Thoracic aorta (tissue), 2 donors: ENCODE measurements at regions not wholly inside any gene's neighbourhood (a gene's known extent, or its start where the extent isn't known, plus 50 kb on each side); places are given as distances from the start of the nearest gene placed in this dataset.

Source experiments
- ATAC-seq: fragments of 150-250 bp; one replicate; pipeline ENCODE4 v1.8.0; 2017; ENCODE audit warnings: low read depth; ENCODE audit not compliant: insufficient number of reproducible peaks, low FRiP score
- DNase-seq: peaks from one replicate; pipeline ENCODE4 v3.0.0-alpha.2; 2020; ENCODE audit warnings: low spot score
- H3K27ac ChIP-seq, 2 donors: fragments of 200-600 bp; sonication (generic); 1 replicate in 1 of 2; 2 replicates in 1 of 2; pipeline ENCODE4 v1.5.1; 2016; ENCODE audit warnings: mild to moderate bottlenecking in 2 of 2, moderate library complexity in 2 of 2
- H3K27me3 ChIP-seq: fragments of 200-600 bp; sonication (generic); replicated peaks from 2 replicates; pipeline ENCODE4 v1.6.0; 2016; ENCODE audit warnings: mild to moderate bottlenecking; ENCODE audit not compliant: insufficient read depth
- H3K36me3 ChIP-seq: fragments of 200-600 bp; sonication (generic); one replicate; pipeline ENCODE4 v1.5.1; 2016
- H3K4me1 ChIP-seq, 2 donors: fragments of 200-600 bp; sonication (generic); 1 replicate in 1 of 2; 2 replicates in 1 of 2; pipeline versions ENCODE4 v1.5.1 to v1.6.0; 2016; ENCODE audit warnings: low read depth in 2 of 2, mild to moderate bottlenecking in 1 of 2; ENCODE audit not compliant: control insufficient read depth in 1 of 2
- H3K4me3 ChIP-seq: fragments of 200-600 bp; sonication (generic); 2 replicates; pipeline ENCODE4 v1.5.1; 2016; ENCODE audit warnings: mild to moderate bottlenecking
- H3K9me3 ChIP-seq: fragments of 200-600 bp; sonication (generic); 2 replicates; pipeline ENCODE4 v1.5.1; 2016
- TF ChIP-seq, protein P1 (sequence below): fragments of 200-600 bp; sonication (generic); IDR thresholded peaks from one replicate; pipeline ENCODE4 v1.5.1; 2019; ENCODE audit warnings: antibody characterized with exemption

DNA sequence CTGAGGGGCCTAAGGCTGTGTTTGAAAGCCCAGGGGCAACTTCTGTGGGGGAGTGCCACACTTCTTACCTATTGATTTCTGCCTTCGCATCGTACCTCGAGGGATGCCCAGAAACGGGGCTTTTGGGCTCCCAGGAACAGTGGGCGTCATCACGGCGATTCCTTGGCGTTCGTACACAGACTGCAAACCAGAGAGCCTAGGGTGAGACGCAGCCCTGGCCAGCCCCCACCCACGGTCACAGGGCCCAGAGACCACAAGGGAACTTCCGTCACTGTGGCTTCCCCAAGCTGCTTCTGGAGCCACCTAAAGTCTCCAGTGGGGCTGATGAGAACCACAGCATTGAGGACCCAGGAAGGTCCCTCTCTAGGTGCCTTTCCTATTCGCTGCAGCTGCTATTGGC, 91.9 kb downstream of the CTTN start:
- TF ChIP-seq, protein P1, sequence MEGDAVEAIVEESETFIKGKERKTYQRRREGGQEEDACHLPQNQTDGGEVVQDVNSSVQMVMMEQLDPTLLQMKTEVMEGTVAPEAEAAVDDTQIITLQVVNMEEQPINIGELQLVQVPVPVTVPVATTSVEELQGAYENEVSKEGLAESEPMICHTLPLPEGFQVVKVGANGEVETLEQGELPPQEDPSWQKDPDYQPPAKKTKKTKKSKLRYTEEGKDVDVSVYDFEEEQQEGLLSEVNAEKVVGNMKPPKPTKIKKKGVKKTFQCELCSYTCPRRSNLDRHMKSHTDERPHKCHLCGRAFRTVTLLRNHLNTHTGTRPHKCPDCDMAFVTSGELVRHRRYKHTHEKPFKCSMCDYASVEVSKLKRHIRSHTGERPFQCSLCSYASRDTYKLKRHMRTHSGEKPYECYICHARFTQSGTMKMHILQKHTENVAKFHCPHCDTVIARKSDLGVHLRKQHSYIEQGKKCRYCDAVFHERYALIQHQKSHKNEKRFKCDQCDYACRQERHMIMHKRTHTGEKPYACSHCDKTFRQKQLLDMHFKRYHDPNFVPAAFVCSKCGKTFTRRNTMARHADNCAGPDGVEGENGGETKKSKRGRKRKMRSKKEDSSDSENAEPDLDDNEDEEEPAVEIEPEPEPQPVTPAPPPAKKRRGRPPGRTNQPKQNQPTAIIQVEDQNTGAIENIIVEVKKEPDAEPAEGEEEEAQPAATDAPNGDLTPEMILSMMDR, result no peak
- Histone ChIP-seq H3K4me3 (no peak overlapping the region), H3K27ac (no peak overlapping the region), H3K9me3 (peaks cover 10% of the 10 kb centered on the region), H3K36me3 (no peaks in the 10 kb centered on the region), H3K27me3 (no peaks in the 10 kb centered on the region), H3K4me1 (no peaks in the 10 kb centered on the region)
- DNase-seq (no peak), ATAC-seq (no peak)

- no peaks in the 10 kb centered on the region for H3K36me3 ChIP-seq
- no peaks in the 10 kb centered on the region for H3K27me3 ChIP-seq
- H3K4me3 ChIP-seq, result no peak overlapping the region
- no peak for ATAC-seq
- TF ChIP-seq, protein P1, result no peak
- no peak for DNase-seq
- H3K4me1 ChIP-seq, result no peaks in the 10 kb centered on the region
- no peak overlapping the region for H3K27ac ChIP-seq
- H3K9me3 ChIP-seq, result peaks cover 10% of the 10 kb centered on the region
Measured at GRCh38 chr11:70490723-70491558, 92.6 kb downstream of the CTTN start.

- Histone ChIP-seq H3K4me1 (no peaks in the 10 kb centered on the region), H3K9me3 (peaks cover 10% of the 10 kb centered on the region), H3K27ac (no peak overlapping the region), H3K27me3 (no peaks in the 10 kb centered on the region), H3K36me3 (no peaks in the 10 kb centered on the region), H3K4me3 (no peak overlapping the region)
- DNase-seq (no peak), ATAC-seq (no peak)
- TF ChIP-seq, protein P1, result no peak
Measured at GRCh38 chr11:70491696-70492472, 93.6 kb downstream of the CTTN start.

DNA sequence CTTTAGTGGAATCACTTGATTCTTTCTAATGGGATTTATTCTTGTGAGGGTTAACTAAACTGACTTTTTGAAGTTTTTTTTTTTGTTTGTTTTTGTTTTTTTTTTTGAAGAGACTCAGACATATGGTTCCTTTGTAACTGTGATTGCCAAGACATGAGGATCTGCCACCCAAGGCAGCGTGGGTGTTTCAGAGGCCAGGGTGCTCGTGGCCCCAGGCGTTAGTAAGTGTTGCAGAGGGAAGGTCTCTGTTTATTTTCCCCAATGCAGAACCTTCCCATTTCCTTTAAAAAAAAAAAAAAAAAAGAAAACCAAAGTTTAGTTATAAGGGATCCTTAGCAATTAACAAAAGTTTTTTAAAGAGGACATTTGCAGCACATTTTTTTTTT, 94.8 kb downstream of the CTTN start:
- no peak for DNase-seq
- no peak overlapping the region for H3K4me3 ChIP-seq
- no peak overlapping the region for H3K27ac ChIP-seq
- no peaks in the 10 kb centered on the region for H3K4me1 ChIP-seq
- ATAC-seq, result no peak
- H3K36me3 ChIP-seq, result no peaks in the 10 kb centered on the region
- peaks cover 10% of the 10 kb centered on the region for H3K9me3 ChIP-seq
- H3K27me3 ChIP-seq, result no peaks in the 10 kb centered on the region
- TF ChIP-seq, protein P1, result no peak

DNA sequence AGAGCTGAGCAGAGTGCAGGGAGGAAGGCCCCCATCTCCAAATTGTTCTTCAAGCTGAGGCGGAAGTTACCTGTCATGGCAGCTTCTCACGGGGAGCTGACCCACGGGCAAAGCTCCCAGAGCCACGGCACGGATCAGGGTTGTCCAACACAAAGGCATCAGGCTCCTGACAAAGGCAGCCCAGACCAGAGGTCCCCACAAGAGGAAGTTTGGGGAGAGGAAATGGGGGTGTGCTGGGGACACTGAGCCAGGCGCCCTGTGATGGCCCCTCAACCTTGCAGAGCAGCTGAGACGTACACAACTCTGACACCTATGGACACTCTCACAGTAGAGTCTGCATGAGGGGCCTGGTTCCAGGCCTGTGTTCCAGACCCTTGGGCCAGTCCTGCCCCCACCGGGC, 95.6 kb downstream of the CTTN start:
- no peak for DNase-seq
- no peaks in the 10 kb centered on the region for H3K27me3 ChIP-seq
- TF ChIP-seq, protein P1, result no peak
- peaks cover 10% of the 10 kb centered on the region for H3K9me3 ChIP-seq
- no peaks in the 10 kb centered on the region for H3K36me3 ChIP-seq
- no peaks in the 10 kb centered on the region for H3K4me1 ChIP-seq
- no peak overlapping the region for H3K27ac ChIP-seq
- no peak for ATAC-seq
- no peak overlapping the region for H3K4me3 ChIP-seq
